GM23338 (cell line): ENCODE measurements at regions not wholly inside any gene's neighbourhood (a gene's known extent, or its start where the extent isn't known, plus 50 kb on each side); places are given as distances from the start of the nearest gene placed in this dataset.
A peak's percentile ranks its signal among the peaks of the same experiment; 100 is the strongest.

Source experiments
- ATAC-seq: fragments of 200-7000 bp; cut with Tn5 transposase; 3 replicates; pipeline ENCODE4 v1.9.1; 2020
- DNase-seq: peaks from one replicate; pipeline ENCODE4 v3.0.0-alpha.2; 2015; ENCODE audit warnings: low spot score
- H2AFZ ChIP-seq: fragments of 200-600 bp; sonication (generic); 2 replicates; pipeline ENCODE4 v1.8.0; 2016; ENCODE audit warnings: antibody characterized with exemption, mild to moderate bottlenecking, moderate library complexity
- H3F3A ChIP-seq: fragments of 200-600 bp; sonication (generic); replicated peaks from 2 replicates; pipeline ENCODE4 v1.8.0; 2017; ENCODE audit warnings: antibody characterized with exemption, mixed run types, low read depth
- H3K27ac ChIP-seq: fragments of 200-600 bp; sonication (generic); 2 replicates; pipeline ENCODE4 v1.6.1; 2016; ENCODE audit warnings: low read depth
- H3K27me3 ChIP-seq: fragments of 200-600 bp; sonication (generic); 2 replicates; pipeline ENCODE4 v1.8.0; 2016; ENCODE audit warnings: mild to moderate bottlenecking, mixed run types, moderate library complexity; ENCODE audit not compliant: insufficient read depth
- H3K36me3 ChIP-seq: fragments of 200-600 bp; sonication (generic); 2 replicates; pipeline ENCODE4 v1.8.0; 2016; ENCODE audit warnings: mild to moderate bottlenecking; ENCODE audit not compliant: insufficient read depth
- H3K4me1 ChIP-seq: fragments of 200-600 bp; sonication (generic); 2 replicates; pipeline ENCODE4 v1.8.0; 2016; ENCODE audit warnings: mild to moderate bottlenecking, moderate library complexity; ENCODE audit not compliant: insufficient read depth
- H3K4me2 ChIP-seq: fragments of 200-600 bp; sonication (generic); 2 replicates; pipeline ENCODE4 v1.7.1; 2017; ENCODE audit warnings: mixed run types
- H3K4me3 ChIP-seq: fragments of 200-600 bp; sonication (generic); 2 replicates; pipeline ENCODE4 v1.6.1; 2016; ENCODE audit warnings: mixed run types
- H3K79me2 ChIP-seq: fragments of 200-600 bp; sonication (generic); replicated peaks from 2 replicates; pipeline ENCODE4 v1.8.0; 2017; ENCODE audit warnings: mild to moderate bottlenecking; ENCODE audit not compliant: insufficient read depth
- H3K9me2 ChIP-seq: fragments of 200-600 bp; sonication (generic); 2 replicates; pipeline ENCODE4 v1.8.0; 2017; ENCODE audit not compliant: insufficient read depth
- H4K20me1 ChIP-seq: fragments of 200-600 bp; sonication (generic); replicated peaks from 2 replicates; pipeline ENCODE4 v1.8.0; 2017; ENCODE audit warnings: mild to moderate bottlenecking; ENCODE audit not compliant: insufficient read depth
- H3K27ac Mint-ChIP-seq: 2 replicates; pipeline ENCODE4 v1.8.0; 2020; ENCODE audit warnings: inconsistent platforms, mild to moderate bottlenecking, moderate library complexity, mixed read lengths
- H3K27me3 Mint-ChIP-seq: 3 replicates; pipeline ENCODE4 v1.8.0; 2022; ENCODE audit warnings: low read depth, mild to moderate bottlenecking, moderate library complexity, mixed read lengths, inconsistent platforms; ENCODE audit not compliant: insufficient read depth, poor library complexity
- H3K36me3 Mint-ChIP-seq: 3 replicates; pipeline ENCODE4 v1.8.0; 2021; ENCODE audit warnings: low read depth, mild to moderate bottlenecking, inconsistent platforms, moderate library complexity, mixed read lengths
- H3K4me1 Mint-ChIP-seq: 3 replicates; pipeline ENCODE4 v1.8.0; 2020; ENCODE audit warnings: mild to moderate bottlenecking, inconsistent platforms, mixed read lengths
- H3K4me3 Mint-ChIP-seq: 3 replicates; pipeline ENCODE4 v1.8.0; 2021; ENCODE audit warnings: moderate library complexity, mild to moderate bottlenecking, inconsistent platforms, mixed read lengths
- H3K9me3 Mint-ChIP-seq: 3 replicates; pipeline ENCODE4 v1.8.0; 2020; ENCODE audit warnings: moderate library complexity, mild to moderate bottlenecking, inconsistent platforms, mixed read lengths
- EZH2 ChIP-seq: fragments of 200-600 bp; sonication (generic); IDR thresholded peaks from one replicate; pipeline ENCODE4 v1.8.0; 2017; ENCODE audit warnings: antibody characterized with exemption, mild to moderate bottlenecking, low read depth; ENCODE audit not compliant: unreplicated experiment
- EZH2phosphoT487 ChIP-seq: fragments of 200-600 bp; sonication (generic); IDR thresholded peaks from one replicate; pipeline ENCODE4 v1.8.1; 2018; ENCODE audit warnings: antibody characterized with exemption; ENCODE audit not compliant: unreplicated experiment
- JUNB ChIP-seq: IDR thresholded peaks from one replicate; pipeline ENCODE4 v1.6.1; 2016; ENCODE audit warnings: antibody characterized with exemption; ENCODE audit not compliant: unreplicated experiment
- POLR2AphosphoS5 ChIP-seq: IDR thresholded peaks from 2 replicates; pipeline ENCODE4 v1.6.1; 2016; ENCODE audit warnings: antibody characterized with exemption, low read depth
- ZNF114 ChIP-seq: fragments of 250-450 bp; sonication (Bioruptor Pico); IDR thresholded peaks from 2 replicates; pipeline ENCODE4 v1.5.0; 2020; ENCODE audit warnings: mild to moderate bottlenecking, moderate library complexity
- TF ChIP-seq, protein P1 (sequence below): fragments of 250-450 bp; sonication (Bioruptor Pico); IDR thresholded peaks from 2 replicates; pipeline ENCODE4 v1.5.0; 2020; ENCODE audit warnings: mild to moderate bottlenecking, moderate library complexity
- TF ChIP-seq, protein P2 (sequence below): IDR thresholded peaks from 2 replicates; pipeline ENCODE4 v1.6.1; 2016; ENCODE audit warnings: antibody characterized with exemption
- TF ChIP-seq, protein P3 (sequence below), 2 experiments: fragments of 200-600 bp in 1 of 2; sonication (generic) in 1 of 2; conservative IDR thresholded peaks; 2 replicates each; pipeline versions ENCODE4 v1.5.1 to v1.6.1; 2016 to 2017; ENCODE audit warnings: antibody characterized with exemption in 2 of 2, low read depth in 2 of 2, mild to moderate bottlenecking in 2 of 2, moderate library complexity in 1 of 2
- TF ChIP-seq, protein P4 (sequence below): IDR thresholded peaks from one replicate; pipeline ENCODE4 v1.6.1; 2018; ENCODE audit warnings: antibody characterized with exemption; ENCODE audit not compliant: unreplicated experiment

DNA sequence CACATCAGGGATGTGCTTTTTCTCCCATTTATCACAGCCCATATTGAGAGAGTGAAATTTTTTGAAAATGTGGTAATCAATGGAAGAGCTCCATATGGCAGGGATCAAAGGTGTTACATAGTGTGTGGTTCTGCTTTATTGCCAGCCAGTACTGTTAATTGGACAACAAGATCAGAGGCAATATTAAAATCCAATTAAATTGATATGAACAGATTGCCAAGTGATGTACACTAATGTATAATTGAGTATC, 338.9 kb downstream of the BCL11A start (continued):
- TF ChIP-seq, protein P1, sequence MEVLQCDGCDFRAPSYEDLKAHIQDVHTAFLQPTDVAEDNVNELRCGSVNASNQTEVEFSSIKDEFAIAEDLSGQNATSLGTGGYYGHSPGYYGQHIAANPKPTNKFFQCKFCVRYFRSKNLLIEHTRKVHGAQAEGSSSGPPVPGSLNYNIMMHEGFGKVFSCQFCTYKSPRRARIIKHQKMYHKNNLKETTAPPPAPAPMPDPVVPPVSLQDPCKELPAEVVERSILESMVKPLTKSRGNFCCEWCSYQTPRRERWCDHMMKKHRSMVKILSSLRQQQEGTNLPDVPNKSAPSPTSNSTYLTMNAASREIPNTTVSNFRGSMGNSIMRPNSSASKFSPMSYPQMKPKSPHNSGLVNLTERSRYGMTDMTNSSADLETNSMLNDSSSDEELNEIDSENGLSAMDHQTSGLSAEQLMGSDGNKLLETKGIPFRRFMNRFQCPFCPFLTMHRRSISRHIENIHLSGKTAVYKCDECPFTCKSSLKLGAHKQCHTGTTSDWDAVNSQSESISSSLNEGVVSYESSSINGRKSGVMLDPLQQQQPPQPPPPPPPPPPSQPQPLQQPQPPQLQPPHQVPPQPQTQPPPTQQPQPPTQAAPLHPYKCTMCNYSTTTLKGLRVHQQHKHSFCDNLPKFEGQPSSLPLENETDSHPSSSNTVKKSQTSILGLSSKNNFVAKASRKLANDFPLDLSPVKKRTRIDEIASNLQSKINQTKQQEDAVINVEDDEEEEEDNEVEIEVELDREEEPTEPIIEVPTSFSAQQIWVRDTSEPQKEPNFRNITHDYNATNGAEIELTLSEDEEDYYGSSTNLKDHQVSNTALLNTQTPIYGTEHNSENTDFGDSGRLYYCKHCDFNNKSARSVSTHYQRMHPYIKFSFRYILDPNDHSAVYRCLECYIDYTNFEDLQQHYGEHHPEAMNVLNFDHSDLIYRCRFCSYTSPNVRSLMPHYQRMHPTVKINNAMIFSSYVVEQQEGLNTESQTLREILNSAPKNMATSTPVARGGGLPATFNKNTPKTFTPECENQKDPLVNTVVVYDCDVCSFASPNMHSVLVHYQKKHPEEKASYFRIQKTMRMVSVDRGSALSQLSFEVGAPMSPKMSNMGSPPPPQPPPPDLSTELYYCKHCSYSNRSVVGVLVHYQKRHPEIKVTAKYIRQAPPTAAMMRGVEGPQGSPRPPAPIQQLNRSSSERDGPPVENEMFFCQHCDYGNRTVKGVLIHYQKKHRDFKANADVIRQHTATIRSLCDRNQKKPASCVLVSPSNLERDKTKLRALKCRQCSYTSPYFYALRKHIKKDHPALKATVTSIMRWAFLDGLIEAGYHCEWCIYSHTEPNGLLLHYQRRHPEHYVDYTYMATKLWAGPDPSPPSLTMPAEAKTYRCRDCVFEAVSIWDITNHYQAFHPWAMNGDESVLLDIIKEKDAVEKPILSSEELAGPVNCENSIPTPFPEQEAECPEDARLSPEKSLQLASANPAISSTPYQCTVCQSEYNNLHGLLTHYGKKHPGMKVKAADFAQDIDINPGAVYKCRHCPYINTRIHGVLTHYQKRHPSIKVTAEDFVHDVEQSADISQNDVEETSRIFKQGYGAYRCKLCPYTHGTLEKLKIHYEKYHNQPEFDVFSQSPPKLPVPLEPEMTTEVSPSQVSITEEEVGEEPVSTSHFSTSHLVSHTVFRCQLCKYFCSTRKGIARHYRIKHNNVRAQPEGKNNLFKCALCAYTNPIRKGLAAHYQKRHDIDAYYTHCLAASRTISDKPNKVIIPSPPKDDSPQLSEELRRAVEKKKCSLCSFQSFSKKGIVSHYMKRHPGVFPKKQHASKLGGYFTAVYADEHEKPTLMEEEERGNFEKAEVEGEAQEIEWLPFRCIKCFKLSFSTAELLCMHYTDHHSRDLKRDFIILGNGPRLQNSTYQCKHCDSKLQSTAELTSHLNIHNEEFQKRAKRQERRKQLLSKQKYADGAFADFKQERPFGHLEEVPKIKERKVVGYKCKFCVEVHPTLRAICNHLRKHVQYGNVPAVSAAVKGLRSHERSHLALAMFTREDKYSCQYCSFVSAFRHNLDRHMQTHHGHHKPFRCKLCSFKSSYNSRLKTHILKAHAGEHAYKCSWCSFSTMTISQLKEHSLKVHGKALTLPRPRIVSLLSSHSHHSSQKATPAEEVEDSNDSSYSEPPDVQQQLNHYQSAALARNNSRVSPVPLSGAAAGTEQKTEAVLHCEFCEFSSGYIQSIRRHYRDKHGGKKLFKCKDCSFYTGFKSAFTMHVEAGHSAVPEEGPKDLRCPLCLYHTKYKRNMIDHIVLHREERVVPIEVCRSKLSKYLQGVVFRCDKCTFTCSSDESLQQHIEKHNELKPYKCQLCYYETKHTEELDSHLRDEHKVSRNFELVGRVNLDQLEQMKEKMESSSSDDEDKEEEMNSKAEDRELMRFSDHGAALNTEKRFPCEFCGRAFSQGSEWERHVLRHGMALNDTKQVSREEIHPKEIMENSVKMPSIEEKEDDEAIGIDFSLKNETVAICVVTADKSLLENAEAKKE (CRISPR knock-in tag): no peak

DNA sequence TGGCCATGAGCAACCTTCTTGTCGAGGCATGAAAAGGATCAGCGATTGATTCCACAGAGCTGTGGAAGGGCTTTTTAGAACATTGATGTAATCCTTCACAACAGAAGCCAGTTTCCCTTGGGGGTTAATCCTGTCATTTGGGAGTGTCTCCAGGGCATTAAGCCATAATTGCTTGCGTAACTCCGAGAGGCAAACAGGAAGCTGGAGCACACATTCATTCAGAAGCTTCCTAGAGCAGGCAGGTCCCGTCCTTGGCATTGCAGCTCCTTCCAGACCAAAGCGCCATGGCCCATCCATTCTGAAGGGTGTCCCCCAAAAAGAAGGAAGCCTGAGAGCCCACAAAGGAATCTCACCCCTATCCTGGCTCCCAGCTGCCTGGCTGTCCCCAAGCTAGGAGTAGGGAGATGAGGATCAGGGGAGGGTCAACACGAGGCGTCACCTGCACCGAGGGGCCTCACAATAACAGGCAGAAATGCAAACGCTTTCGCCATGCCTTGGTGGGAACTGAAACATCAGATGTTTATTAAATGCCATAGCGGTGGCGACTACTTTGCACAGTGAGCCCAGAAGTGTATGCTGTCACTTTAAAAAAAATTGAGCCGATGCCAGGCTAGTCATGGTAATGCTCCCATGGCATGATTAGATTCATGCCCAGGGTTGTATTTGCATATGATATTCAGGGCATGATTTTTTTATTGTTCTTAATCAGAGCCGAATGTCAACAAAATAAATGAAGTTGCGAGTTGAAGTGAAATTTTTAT, 339.4 kb downstream of the BCL11A start:
- Histone ChIP-seq H3K27ac (no peak overlapping the region), H3K27me3 (no peaks in the 10 kb centered on the region), H4K20me1 (no peaks in the 10 kb centered on the region), H3K4me1 (peaks cover 4% of the 10 kb centered on the region; the same call in 1 of the 2 replicates), H3K79me2 (no peaks in the 10 kb centered on the region), H3K4me3 (no peak overlapping the region), H3K36me3 (no peaks in the 10 kb centered on the region), H3K4me2 (no peak overlapping the region), H3F3A (no peaks in the 10 kb centered on the region), H2AFZ (peak overlapping the region; percentile 73; the same call in 1 of the 2 replicates), H3K9me2 (no peaks in the 10 kb centered on the region)
- Mint-ChIP-seq H3K4me1 (peaks cover 30% of the 10 kb centered on the region), H3K9me3 (no peaks in the 10 kb centered on the region), H3K27ac (no peak overlapping the region), H3K36me3 (no peaks in the 10 kb centered on the region), H3K27me3 (no peaks in the 10 kb centered on the region), H3K4me3 (no peak overlapping the region)
- DNase-seq (no peak), ATAC-seq (no peak)
- TF ChIP-seq ZNF114 (CRISPR knock-in tag) (no peak), EZH2phosphoT487 (no peak), JUNB (no peak), EZH2 (no peak), POLR2AphosphoS5 (no peak)
- TF ChIP-seq, protein P2, sequence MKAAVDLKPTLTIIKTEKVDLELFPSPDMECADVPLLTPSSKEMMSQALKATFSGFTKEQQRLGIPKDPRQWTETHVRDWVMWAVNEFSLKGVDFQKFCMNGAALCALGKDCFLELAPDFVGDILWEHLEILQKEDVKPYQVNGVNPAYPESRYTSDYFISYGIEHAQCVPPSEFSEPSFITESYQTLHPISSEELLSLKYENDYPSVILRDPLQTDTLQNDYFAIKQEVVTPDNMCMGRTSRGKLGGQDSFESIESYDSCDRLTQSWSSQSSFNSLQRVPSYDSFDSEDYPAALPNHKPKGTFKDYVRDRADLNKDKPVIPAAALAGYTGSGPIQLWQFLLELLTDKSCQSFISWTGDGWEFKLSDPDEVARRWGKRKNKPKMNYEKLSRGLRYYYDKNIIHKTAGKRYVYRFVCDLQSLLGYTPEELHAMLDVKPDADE: no peak
- TF ChIP-seq, protein P3, sequence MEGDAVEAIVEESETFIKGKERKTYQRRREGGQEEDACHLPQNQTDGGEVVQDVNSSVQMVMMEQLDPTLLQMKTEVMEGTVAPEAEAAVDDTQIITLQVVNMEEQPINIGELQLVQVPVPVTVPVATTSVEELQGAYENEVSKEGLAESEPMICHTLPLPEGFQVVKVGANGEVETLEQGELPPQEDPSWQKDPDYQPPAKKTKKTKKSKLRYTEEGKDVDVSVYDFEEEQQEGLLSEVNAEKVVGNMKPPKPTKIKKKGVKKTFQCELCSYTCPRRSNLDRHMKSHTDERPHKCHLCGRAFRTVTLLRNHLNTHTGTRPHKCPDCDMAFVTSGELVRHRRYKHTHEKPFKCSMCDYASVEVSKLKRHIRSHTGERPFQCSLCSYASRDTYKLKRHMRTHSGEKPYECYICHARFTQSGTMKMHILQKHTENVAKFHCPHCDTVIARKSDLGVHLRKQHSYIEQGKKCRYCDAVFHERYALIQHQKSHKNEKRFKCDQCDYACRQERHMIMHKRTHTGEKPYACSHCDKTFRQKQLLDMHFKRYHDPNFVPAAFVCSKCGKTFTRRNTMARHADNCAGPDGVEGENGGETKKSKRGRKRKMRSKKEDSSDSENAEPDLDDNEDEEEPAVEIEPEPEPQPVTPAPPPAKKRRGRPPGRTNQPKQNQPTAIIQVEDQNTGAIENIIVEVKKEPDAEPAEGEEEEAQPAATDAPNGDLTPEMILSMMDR (conservative IDR thresholded peaks at IDR 0.05; ENCODE audit: low read depth in 2 of 2): no peak
- TF ChIP-seq, protein P4, sequence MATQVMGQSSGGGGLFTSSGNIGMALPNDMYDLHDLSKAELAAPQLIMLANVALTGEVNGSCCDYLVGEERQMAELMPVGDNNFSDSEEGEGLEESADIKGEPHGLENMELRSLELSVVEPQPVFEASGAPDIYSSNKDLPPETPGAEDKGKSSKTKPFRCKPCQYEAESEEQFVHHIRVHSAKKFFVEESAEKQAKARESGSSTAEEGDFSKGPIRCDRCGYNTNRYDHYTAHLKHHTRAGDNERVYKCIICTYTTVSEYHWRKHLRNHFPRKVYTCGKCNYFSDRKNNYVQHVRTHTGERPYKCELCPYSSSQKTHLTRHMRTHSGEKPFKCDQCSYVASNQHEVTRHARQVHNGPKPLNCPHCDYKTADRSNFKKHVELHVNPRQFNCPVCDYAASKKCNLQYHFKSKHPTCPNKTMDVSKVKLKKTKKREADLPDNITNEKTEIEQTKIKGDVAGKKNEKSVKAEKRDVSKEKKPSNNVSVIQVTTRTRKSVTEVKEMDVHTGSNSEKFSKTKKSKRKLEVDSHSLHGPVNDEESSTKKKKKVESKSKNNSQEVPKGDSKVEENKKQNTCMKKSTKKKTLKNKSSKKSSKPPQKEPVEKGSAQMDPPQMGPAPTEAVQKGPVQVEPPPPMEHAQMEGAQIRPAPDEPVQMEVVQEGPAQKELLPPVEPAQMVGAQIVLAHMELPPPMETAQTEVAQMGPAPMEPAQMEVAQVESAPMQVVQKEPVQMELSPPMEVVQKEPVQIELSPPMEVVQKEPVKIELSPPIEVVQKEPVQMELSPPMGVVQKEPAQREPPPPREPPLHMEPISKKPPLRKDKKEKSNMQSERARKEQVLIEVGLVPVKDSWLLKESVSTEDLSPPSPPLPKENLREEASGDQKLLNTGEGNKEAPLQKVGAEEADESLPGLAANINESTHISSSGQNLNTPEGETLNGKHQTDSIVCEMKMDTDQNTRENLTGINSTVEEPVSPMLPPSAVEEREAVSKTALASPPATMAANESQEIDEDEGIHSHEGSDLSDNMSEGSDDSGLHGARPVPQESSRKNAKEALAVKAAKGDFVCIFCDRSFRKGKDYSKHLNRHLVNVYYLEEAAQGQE: no peak
